ENCODE measurements at regions not wholly inside any gene's neighbourhood (a gene's known extent, or its start where the extent isn't known, plus 50 kb on each side); places are given as distances from the start of the nearest gene placed in this dataset.

- FAIRE-seq (no peak), DNase-seq (ENCODE audit: insufficient read length, low spot score) (no peak)
- TF ChIP-seq, protein P1, sequence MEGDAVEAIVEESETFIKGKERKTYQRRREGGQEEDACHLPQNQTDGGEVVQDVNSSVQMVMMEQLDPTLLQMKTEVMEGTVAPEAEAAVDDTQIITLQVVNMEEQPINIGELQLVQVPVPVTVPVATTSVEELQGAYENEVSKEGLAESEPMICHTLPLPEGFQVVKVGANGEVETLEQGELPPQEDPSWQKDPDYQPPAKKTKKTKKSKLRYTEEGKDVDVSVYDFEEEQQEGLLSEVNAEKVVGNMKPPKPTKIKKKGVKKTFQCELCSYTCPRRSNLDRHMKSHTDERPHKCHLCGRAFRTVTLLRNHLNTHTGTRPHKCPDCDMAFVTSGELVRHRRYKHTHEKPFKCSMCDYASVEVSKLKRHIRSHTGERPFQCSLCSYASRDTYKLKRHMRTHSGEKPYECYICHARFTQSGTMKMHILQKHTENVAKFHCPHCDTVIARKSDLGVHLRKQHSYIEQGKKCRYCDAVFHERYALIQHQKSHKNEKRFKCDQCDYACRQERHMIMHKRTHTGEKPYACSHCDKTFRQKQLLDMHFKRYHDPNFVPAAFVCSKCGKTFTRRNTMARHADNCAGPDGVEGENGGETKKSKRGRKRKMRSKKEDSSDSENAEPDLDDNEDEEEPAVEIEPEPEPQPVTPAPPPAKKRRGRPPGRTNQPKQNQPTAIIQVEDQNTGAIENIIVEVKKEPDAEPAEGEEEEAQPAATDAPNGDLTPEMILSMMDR (IDR thresholded peaks at IDR 0.05; ENCODE audit: insufficient read depth, missing control alignments) = no peak
Measured at GRCh38 chr19:32178401-32178800, 167.0 kb upstream of the ZNF507 start.

- DNase-seq (ENCODE audit: insufficient read length, low spot score) (no peak), FAIRE-seq (no peak)
- TF ChIP-seq, protein P1 (IDR thresholded peaks at IDR 0.05; ENCODE audit: insufficient read depth, missing control alignments) = no peak
Measured at GRCh38 chr19:32178956-32179355, 166.5 kb upstream of the ZNF507 start.

- TF ChIP-seq, protein P1 (IDR thresholded peaks at IDR 0.05; ENCODE audit: insufficient read depth, missing control alignments) = no peak
- DNase-seq (ENCODE audit: insufficient read length, low spot score) (no peak), FAIRE-seq (no peak)
Measured at GRCh38 chr19:32181216-32181920, 164.0 kb upstream of the ZNF507 start.

DNA sequence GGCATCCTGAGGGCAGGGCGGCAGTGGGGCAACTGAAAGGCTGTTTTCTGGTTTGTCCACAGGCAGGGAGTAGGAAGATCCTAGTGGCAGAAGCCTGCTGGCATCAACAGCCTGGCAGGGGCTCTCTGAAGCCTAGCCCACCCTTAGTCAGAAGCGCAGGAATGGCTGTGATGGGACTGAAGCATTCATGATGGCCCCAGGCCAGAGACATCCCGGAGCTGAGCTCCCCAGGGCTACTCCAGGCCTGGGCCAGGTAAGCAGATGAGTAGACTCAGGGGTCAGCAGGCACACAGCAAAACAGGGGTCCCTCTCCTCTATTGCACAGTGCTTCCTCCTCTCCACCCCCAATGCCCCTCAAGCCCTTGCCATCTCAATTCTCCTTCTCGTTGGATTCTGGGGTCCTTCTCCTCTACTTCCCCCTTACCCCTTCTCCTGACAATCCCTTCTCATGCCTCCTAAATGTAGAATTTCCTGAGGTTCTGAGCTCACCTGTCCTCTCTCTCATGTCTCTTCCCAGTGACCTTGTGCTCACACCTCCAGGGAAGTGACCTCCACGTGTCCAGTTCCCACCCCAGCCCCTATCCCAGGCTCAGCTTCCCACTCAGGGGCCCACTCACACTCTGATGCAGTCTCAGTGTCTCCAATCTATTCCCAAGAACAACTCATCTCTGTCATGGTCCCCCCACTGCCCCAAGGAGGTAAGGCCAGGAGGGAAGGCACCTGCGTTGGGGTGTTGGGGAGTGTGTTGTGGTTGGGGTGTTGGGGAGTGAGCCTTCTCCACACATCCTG, 158.7 kb upstream of the ZNF507 start:
- TF ChIP-seq, protein P1 (IDR thresholded peaks at IDR 0.05; ENCODE audit: insufficient read depth, missing control alignments) = no peak
- no peak for DNase-seq (ENCODE audit: insufficient read length, low spot score)
- no peak for FAIRE-seq

- FAIRE-seq (no peak), DNase-seq (ENCODE audit: insufficient read length, low spot score) (no peak)
- TF ChIP-seq, protein P1 (IDR thresholded peaks at IDR 0.05; ENCODE audit: insufficient read depth, missing control alignments) = no peak
Measured at GRCh38 chr19:32188921-32189320, 156.5 kb upstream of the ZNF507 start.

GRCh38 chr19:32189956-32190706, 155.3 kb upstream of the ZNF507 start:
- TF ChIP-seq, protein P1 (IDR thresholded peaks at IDR 0.05; ENCODE audit: insufficient read depth, missing control alignments) = no peak
- FAIRE-seq (no peak), DNase-seq (ENCODE audit: insufficient read length, low spot score) (no peak)
